ENCODE measurements at regions not wholly inside any gene's neighbourhood (a gene's known extent, or its start where the extent isn't known, plus 50 kb on each side); places are given as distances from the start of the nearest gene placed in this dataset.
"Not testable (repeated sequence)": the region's sequence is repeated elsewhere in the genome, so short reads cannot be mapped to it uniquely, and the experiment has no call there.

DNA sequence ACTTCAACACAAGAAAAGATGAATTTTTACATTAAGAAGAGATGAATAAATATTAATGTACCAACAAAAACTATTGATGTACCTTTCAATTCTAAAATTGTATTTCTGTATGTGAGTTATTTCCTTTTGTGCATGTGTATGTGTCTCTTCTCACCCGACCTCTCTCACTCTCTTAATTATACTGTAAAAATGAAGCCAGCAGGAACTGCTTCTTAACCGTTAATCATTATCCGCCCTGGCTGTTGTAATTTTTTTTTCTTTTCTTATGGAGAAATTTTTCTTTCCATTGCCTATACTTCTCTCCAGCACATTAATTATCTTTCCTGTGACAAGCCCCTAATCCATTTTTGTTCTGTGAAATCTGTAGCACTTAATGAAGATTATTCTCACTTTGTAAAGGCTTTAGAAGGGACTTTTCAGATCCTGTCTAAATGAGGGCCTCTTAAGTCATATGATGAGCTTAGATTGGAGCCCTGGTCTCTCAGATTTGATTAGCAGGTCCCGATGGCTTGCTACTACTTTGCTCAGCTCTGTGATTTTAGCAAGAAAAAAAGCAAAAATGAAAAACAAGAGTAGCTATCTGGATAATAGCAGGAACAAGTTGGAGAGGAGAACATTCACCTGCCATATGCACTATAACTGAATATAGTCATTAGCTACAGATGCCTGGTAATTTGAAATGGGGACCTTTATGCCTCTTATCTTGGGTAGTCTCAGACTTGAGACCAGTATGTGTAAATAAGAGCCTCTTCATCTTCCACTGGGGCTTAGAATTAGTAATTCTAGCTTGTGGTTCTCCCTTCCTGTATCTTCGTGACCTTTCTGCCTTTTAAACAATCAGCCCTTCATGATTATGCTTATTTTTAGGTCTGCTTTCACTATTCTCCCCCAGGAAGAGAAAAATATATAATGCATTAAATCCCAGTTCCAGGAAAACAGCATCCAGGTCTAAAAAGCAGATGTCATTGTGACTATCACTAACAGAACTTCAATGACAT is 80.0 kb upstream of the COL1A2 start:
- DNase-seq (ENCODE audit: low spot score): no peak

GRCh38 chr7:94321138-94321537 is 73.6 kb upstream of the COL1A2 start:
- DNase-seq (ENCODE audit: low spot score): not testable (repeated sequence)

DNA sequence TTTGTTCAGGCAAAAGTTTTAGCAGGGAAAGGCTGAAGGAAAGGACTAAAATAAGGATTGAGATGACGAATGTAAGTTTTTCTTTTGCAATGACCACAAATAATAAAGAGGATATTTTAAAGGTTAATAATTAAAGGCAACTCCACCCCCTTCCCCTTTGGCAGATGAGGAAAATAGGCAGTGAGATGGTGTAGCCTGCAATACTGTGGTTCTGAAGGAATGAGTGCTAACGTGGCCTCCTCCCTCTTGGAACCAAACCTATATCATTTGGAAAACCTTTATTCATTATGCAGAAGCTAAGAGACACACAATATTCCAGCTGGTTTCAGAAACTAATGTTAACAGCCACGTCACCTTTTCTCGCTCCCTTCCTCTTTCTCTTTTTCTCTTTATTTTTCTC is 70.9 kb upstream of the COL1A2 start:
- DNase-seq (ENCODE audit: low spot score): no peak

DNA sequence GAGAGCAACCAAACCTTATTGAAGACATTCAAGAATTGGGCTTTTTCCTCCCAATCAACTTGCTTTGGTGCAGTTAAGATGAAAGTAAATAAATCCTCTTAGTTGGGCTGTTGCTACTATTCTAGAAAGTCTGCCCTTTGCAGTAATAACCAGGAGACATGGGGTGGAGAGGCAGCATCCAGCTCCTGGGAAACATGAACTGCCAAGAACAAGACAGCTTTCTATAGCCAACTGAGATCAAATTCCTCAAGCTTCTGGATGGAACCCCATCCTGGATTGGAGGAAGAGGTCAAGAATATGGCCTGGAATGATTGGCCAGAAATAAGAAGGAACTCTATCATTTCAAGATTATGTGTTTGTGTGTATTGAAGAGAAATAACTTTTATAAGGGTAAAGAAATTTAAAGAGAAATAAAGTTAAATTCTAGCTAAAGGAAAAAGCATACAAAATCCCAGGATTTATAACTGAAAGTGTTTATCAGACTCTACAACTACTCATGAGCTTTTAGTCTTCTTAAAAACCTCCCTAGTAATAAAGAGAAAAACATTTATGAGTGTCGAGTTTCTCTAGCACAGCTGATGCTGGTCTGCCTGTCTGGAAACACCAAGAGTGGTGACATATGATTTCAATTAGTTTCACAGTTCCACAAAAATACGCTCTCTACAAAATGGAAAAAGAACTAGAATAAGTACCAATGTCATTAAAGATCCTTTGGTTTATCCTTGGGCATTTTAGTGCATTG is 70.1 kb upstream of the COL1A2 start:
- DNase-seq (ENCODE audit: low spot score): no peak

DNA sequence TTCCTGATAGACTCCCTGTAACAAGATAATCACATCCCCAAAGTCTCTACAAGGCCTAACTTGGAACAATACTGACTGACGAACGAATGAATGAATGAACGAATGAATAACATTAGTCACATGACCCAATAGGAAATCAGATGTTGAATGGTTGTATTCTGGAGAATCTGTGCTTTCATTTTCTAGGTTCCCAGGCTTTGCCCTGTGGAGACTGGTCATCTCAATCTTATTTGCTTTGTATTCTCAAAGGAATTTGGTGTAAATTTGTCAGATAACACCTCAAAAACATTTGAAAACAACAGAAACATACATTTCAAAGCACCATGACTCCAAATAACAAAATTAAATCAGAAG is 69.6 kb upstream of the COL1A2 start:
- DNase-seq (ENCODE audit: low spot score): no peak

DNA sequence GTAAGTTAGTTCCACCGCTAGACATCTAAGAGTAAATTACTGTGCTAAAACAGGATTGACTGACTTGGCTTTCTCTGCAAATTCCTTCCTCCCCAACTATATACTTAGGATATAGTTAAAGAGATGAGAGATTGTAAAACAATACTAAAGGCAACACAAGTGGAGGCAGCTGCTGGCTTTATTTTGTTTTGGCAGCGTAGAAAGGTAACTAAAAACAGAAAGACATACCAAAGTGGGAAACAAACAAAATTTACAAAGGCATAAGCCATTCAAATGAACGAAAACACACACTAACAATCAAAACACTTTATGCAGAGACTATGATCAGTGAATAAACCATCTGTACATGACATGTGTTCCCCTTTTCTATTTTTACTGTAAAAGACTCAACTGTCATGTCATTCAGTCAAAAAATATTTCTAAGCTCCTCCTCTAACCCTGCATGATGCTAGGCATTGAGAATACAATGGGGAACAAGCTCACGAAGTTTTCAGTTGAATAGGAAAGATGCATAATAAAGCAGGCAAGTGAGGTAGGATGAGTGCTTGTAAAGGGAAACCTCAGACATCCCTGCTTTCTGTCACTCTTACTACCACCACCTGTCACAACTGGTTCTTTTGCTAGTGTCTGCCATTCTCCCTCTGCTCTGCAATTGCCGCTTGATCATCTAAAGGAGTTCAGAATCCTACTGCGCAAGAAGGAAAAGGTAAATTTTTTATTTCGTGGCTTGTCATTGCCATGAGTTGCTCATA is 64.2 kb upstream of the COL1A2 start:
- DNase-seq (ENCODE audit: low spot score): no peak

- no peak for DNase-seq (ENCODE audit: low spot score)
These were observed 62.1 kb upstream of the COL1A2 start for GRCh38 chr7:94332571-94332970.

- no peak for DNase-seq (ENCODE audit: low spot score)
These were observed 60.9 kb upstream of the COL1A2 start for GRCh38 chr7:94333810-94334209.

- no peak for DNase-seq (ENCODE audit: low spot score)
These were observed 59.1 kb upstream of the COL1A2 start for GRCh38 chr7:94335586-94335985.

- DNase-seq (ENCODE audit: low spot score): no peak
These were observed 58.7 kb upstream of the COL1A2 start for GRCh38 chr7:94336009-94336408.

- DNase-seq (ENCODE audit: low spot score): no peak
These were observed 55.7 kb upstream of the COL1A2 start for GRCh38 chr7:94338921-94339371.

GRCh38 chr7:94344826-94345225 is 49.9 kb upstream of the COL1A2 start:
- no peak for DNase-seq (ENCODE audit: low spot score)
